ENCODE measurements at regions not wholly inside any gene's neighbourhood (a gene's known extent, or its start where the extent isn't known, plus 50 kb on each side); places are given as distances from the start of the nearest gene placed in this dataset.
A peak's percentile ranks its signal among the peaks of the same experiment; 100 is the strongest.

- no CpG with 5 or more reads among the region's 1 CpG for WGBS (ENCODE audit: extremely low coverage, insufficient coverage, insufficient read length)
These were observed 260.6 kb downstream of the HIVEP2 start for GRCh38 chr6:142684371-142684770.

GRCh38 chr6:142685852-142686506 lies 259.0 kb downstream of the HIVEP2 start:
- no peaks in the 10 kb centered on the region for H3K79me1 ChIP-seq (ENCODE audit: low read length)
- H3K4me1 ChIP-seq (ENCODE audit: control insufficient read depth in 1 of 2, insufficient read depth in 2 of 2, low read length in 2 of 2) = no peaks in the 10 kb centered on the region
- no peak overlapping the region for H4K91ac ChIP-seq (ENCODE audit: low read depth, low read length)
- no peak overlapping the region for H4K8ac ChIP-seq (ENCODE audit: low read depth, low read length)
- H2BK5ac ChIP-seq (ENCODE audit: low read depth, low read length, poor library complexity) = no peak overlapping the region
- H3K9me3 ChIP-seq (ENCODE audit: insufficient read depth, low read depth, low read length) = no peaks in the 10 kb centered on the region
- H3K9ac ChIP-seq (ENCODE audit: low read length) = no peak overlapping the region
- H2AK5ac ChIP-seq (ENCODE audit: low read length) = no peak overlapping the region
- no peaks in the 10 kb centered on the region for H3K79me2 ChIP-seq (ENCODE audit: control insufficient read depth, insufficient read depth, low read length, poor library complexity)
- no peaks in the 10 kb centered on the region for H3K36me3 ChIP-seq (ENCODE audit: control insufficient read depth in 1 of 2, insufficient read depth in 2 of 2, low read length in 2 of 2)
- no peak overlapping the region for H3K27ac ChIP-seq (ENCODE audit: low read depth, low read length)
- H3K4me2 ChIP-seq (ENCODE audit: low read length) = no peak overlapping the region
- no peak overlapping the region for H3K18ac ChIP-seq (ENCODE audit: low read length)
- no peak overlapping the region for H4K12ac ChIP-seq (ENCODE audit: low read depth, low read length)
- no peak overlapping the region for H3K14ac ChIP-seq (ENCODE audit: low read length)
- no peaks in the 10 kb centered on the region for H3K27me3 ChIP-seq (ENCODE audit: insufficient read depth, low read length)
- DNase-seq = no peak
- H2AFZ ChIP-seq (ENCODE audit: insufficient read depth, low read length, poor library complexity) = no peak overlapping the region
- H3K4me3 ChIP-seq (ENCODE audit: low read depth, low read length) = no peak overlapping the region
- H3K4ac ChIP-seq (ENCODE audit: low read depth, low read length) = no peak overlapping the region
- no peak overlapping the region for H2BK12ac ChIP-seq (ENCODE audit: low read length)
- WGBS (ENCODE audit: extremely low coverage, insufficient coverage, insufficient read length) = no CpG with 5 or more reads among the region's 4 CpGs
- H3K23ac ChIP-seq (ENCODE audit: low read length) = no peak overlapping the region
- no peak overlapping the region for H2BK120ac ChIP-seq (ENCODE audit: insufficient read depth, low read length, poor library complexity)

More at GRCh38 chr6:142684371-142684770, 260.6 kb downstream of the HIVEP2 start:
- no peak overlapping the region for H4K12ac ChIP-seq (ENCODE audit: low read depth, low read length)
- no peaks in the 10 kb centered on the region for H3K79me2 ChIP-seq (ENCODE audit: control insufficient read depth, insufficient read depth, low read length, poor library complexity)
- H3K9ac ChIP-seq (ENCODE audit: low read length) = no peak overlapping the region
- no peak overlapping the region for H3K27ac ChIP-seq (ENCODE audit: low read depth, low read length)
- H3K14ac ChIP-seq (ENCODE audit: low read length) = no peak overlapping the region
- no peak overlapping the region for H2BK120ac ChIP-seq (ENCODE audit: insufficient read depth, low read length, poor library complexity)
- no peak overlapping the region for H3K23ac ChIP-seq (ENCODE audit: low read length)
- H2BK12ac ChIP-seq (ENCODE audit: low read length) = no peak overlapping the region
- no peaks in the 10 kb centered on the region for H3K27me3 ChIP-seq (ENCODE audit: insufficient read depth, low read length)
- no peak overlapping the region for H2BK5ac ChIP-seq (ENCODE audit: low read depth, low read length, poor library complexity)
- no peak overlapping the region for H4K91ac ChIP-seq (ENCODE audit: low read depth, low read length)
- H3K79me1 ChIP-seq (ENCODE audit: low read length) = no peaks in the 10 kb centered on the region
- no peak overlapping the region for H3K4me3 ChIP-seq (ENCODE audit: low read depth, low read length)
- no peak overlapping the region for H3K18ac ChIP-seq (ENCODE audit: low read length)
- no peak overlapping the region for H4K8ac ChIP-seq (ENCODE audit: low read depth, low read length)
- H3K9me3 ChIP-seq (ENCODE audit: insufficient read depth, low read depth, low read length) = peaks cover under 1% of the 10 kb centered on the region
- no peaks in the 10 kb centered on the region for H3K4me1 ChIP-seq (ENCODE audit: control insufficient read depth in 1 of 2, insufficient read depth in 2 of 2, low read length in 2 of 2)
- no peak overlapping the region for H2AFZ ChIP-seq (ENCODE audit: insufficient read depth, low read length, poor library complexity)
- H2AK5ac ChIP-seq (ENCODE audit: low read length) = no peak overlapping the region
- H3K36me3 ChIP-seq (ENCODE audit: control insufficient read depth in 1 of 2, insufficient read depth in 2 of 2, low read length in 2 of 2) = no peaks in the 10 kb centered on the region
- no peak for DNase-seq
- no peak overlapping the region for H3K4ac ChIP-seq (ENCODE audit: low read depth, low read length)
- H3K4me2 ChIP-seq (ENCODE audit: low read length) = no peak overlapping the region

- H2BK12ac ChIP-seq (ENCODE audit: low read length) = no peak overlapping the region
- no peak overlapping the region for H3K4ac ChIP-seq (ENCODE audit: low read depth, low read length)
- H3K79me2 ChIP-seq (ENCODE audit: control insufficient read depth, insufficient read depth, low read length, poor library complexity) = no peaks in the 10 kb centered on the region
- no peak overlapping the region for H3K18ac ChIP-seq (ENCODE audit: low read length)
- no peaks in the 10 kb centered on the region for H3K4me1 ChIP-seq (ENCODE audit: control insufficient read depth in 1 of 2, insufficient read depth in 2 of 2, low read length in 2 of 2)
- no peak overlapping the region for H2AFZ ChIP-seq (ENCODE audit: insufficient read depth, low read length, poor library complexity)
- H3K36me3 ChIP-seq (ENCODE audit: control insufficient read depth in 1 of 2, insufficient read depth in 2 of 2, low read length in 2 of 2) = no peaks in the 10 kb centered on the region
- H3K79me1 ChIP-seq (ENCODE audit: low read length) = no peaks in the 10 kb centered on the region
- no peak overlapping the region for H3K14ac ChIP-seq (ENCODE audit: low read length)
- no peaks in the 10 kb centered on the region for H3K9me3 ChIP-seq (ENCODE audit: insufficient read depth, low read depth, low read length)
- H3K4me2 ChIP-seq (ENCODE audit: low read length) = no peak overlapping the region
- no peak overlapping the region for H2BK5ac ChIP-seq (ENCODE audit: low read depth, low read length, poor library complexity)
- no peak overlapping the region for H3K9ac ChIP-seq (ENCODE audit: low read length)
- DNase-seq = no peak
- no peak overlapping the region for H3K4me3 ChIP-seq (ENCODE audit: low read depth, low read length)
- whole genome bisulfite sequencing (ENCODE audit: extremely low coverage, insufficient coverage, insufficient read length) = no CpG with 5 or more reads among the region's 2 CpGs
- no peak overlapping the region for H3K27ac ChIP-seq (ENCODE audit: low read depth, low read length)
- no peak overlapping the region for H4K91ac ChIP-seq (ENCODE audit: low read depth, low read length)
- H4K12ac ChIP-seq (ENCODE audit: low read depth, low read length) = no peak overlapping the region
- H3K27me3 ChIP-seq (ENCODE audit: insufficient read depth, low read length) = no peaks in the 10 kb centered on the region
- no peak overlapping the region for H2AK5ac ChIP-seq (ENCODE audit: low read length)
- H4K8ac ChIP-seq (ENCODE audit: low read depth, low read length) = no peak overlapping the region
- no peak overlapping the region for H3K23ac ChIP-seq (ENCODE audit: low read length)
- H2BK120ac ChIP-seq (ENCODE audit: insufficient read depth, low read length, poor library complexity) = no peak overlapping the region
These were observed 258.5 kb downstream of the HIVEP2 start for GRCh38 chr6:142686507-142686887.

- H3K4ac ChIP-seq (ENCODE audit: low read depth, low read length) = no peak overlapping the region
- WGBS (ENCODE audit: extremely low coverage, insufficient coverage, insufficient read length) = 80% methylated on average over 1 of the region's 11 CpGs
These were observed 252.0 kb downstream of the HIVEP2 start for GRCh38 chr6:142692942-142693341.

More at GRCh38 chr6:142692942-142693341, 252.0 kb downstream of the HIVEP2 start:
- Histone ChIP-seq H2AFZ (ENCODE audit: insufficient read depth, low read length, poor library complexity) (no peak overlapping the region), H3K14ac (ENCODE audit: low read length) (no peak overlapping the region), H3K27ac (ENCODE audit: low read depth, low read length) (no peak overlapping the region), H3K79me1 (ENCODE audit: low read length) (no peaks in the 10 kb centered on the region), H3K4me1 (ENCODE audit: control insufficient read depth in 1 of 2, insufficient read depth in 2 of 2, low read length in 2 of 2) (peaks cover 0 to 2% of the 10 kb centered on the region in 2 experiments), H3K27me3 (ENCODE audit: insufficient read depth, low read length) (no peaks in the 10 kb centered on the region), H4K91ac (ENCODE audit: low read depth, low read length) (no peak overlapping the region), H3K79me2 (ENCODE audit: control insufficient read depth, insufficient read depth, low read length, poor library complexity) (no peaks in the 10 kb centered on the region), H2BK120ac (ENCODE audit: insufficient read depth, low read length, poor library complexity) (no peak overlapping the region), H2AK5ac (ENCODE audit: low read length) (no peak overlapping the region), H3K36me3 (ENCODE audit: control insufficient read depth in 1 of 2, insufficient read depth in 2 of 2, low read length in 2 of 2) (no peaks in the 10 kb centered on the region), H3K9ac (ENCODE audit: low read length) (no peak overlapping the region), H2BK12ac (ENCODE audit: low read length) (no peak overlapping the region), H3K18ac (ENCODE audit: low read length) (no peak overlapping the region), H4K8ac (ENCODE audit: low read depth, low read length) (no peak overlapping the region), H2BK5ac (ENCODE audit: low read depth, low read length, poor library complexity) (no peak overlapping the region), H3K4me3 (ENCODE audit: low read depth, low read length) (no peak overlapping the region), H3K4me2 (ENCODE audit: low read length) (peak overlapping the region; percentile 50), H4K12ac (ENCODE audit: low read depth, low read length) (no peak overlapping the region), H3K9me3 (ENCODE audit: insufficient read depth, low read depth, low read length) (no peaks in the 10 kb centered on the region), H3K23ac (ENCODE audit: low read length) (no peak overlapping the region)
- DNase-seq = peak; percentile 60 to 82

Measured in trophoblast cell (in vitro differentiated cells and primary cell).